DND-41 (cell line): ENCODE measurements at regions not wholly inside any gene's neighbourhood (a gene's known extent, or its start where the extent isn't known, plus 50 kb on each side); places are given as distances from the start of the nearest gene placed in this dataset.

Source experiments
- EZH2 ChIP-seq: IDR thresholded peaks from 3 replicates; pipeline ENCODE4 v1.6.1; 2012; ENCODE audit warnings: borderline replicate concordance, low read depth, mild to moderate bottlenecking, moderate library complexity, low read length, inconsistent platforms; ENCODE audit not compliant: severe bottlenecking
- TF ChIP-seq, protein P1 (sequence below): IDR thresholded peaks from 2 replicates; pipeline ENCODE4 v1.5.1; 2012; ENCODE audit warnings: borderline replicate concordance, low read length, moderate library complexity, mild to moderate bottlenecking; ENCODE audit not compliant: poor library complexity, severe bottlenecking; ENCODE audit errors: extremely low read depth

DNA sequence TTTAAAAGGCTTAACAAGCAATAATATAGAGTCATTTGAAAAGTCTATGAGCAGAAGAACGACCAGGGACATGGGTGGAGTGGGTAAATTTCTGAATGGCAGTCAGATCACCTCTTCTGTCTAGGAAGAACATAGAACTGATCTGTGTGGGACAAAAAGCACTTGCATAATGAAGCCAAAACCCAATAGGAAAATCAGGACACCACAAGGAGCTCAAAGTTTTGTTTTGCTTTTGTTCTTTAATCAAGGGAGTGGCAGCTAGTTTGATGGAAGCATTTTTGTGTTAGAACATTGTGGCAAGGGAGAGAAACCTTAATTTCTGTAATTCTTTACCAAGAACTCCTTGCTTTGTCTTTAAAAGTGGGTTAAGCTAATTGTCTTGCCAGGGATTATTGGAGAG is 240.2 kb upstream of the TANK start:
- no peak for TF ChIP-seq EZH2
- TF ChIP-seq, protein P1, sequence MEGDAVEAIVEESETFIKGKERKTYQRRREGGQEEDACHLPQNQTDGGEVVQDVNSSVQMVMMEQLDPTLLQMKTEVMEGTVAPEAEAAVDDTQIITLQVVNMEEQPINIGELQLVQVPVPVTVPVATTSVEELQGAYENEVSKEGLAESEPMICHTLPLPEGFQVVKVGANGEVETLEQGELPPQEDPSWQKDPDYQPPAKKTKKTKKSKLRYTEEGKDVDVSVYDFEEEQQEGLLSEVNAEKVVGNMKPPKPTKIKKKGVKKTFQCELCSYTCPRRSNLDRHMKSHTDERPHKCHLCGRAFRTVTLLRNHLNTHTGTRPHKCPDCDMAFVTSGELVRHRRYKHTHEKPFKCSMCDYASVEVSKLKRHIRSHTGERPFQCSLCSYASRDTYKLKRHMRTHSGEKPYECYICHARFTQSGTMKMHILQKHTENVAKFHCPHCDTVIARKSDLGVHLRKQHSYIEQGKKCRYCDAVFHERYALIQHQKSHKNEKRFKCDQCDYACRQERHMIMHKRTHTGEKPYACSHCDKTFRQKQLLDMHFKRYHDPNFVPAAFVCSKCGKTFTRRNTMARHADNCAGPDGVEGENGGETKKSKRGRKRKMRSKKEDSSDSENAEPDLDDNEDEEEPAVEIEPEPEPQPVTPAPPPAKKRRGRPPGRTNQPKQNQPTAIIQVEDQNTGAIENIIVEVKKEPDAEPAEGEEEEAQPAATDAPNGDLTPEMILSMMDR = no peak
